ENCODE measurements at regions not wholly inside any gene's neighbourhood (a gene's known extent, or its start where the extent isn't known, plus 50 kb on each side); places are given as distances from the start of the nearest gene placed in this dataset.
A peak's percentile ranks its signal among the peaks of the same experiment; 100 is the strongest.

- Histone ChIP-seq H3K4me1 (ENCODE audit: control insufficient read depth, insufficient read depth, low read length) (peaks cover 2% of the 10 kb centered on the region), H3K56ac (ENCODE audit: extremely low read depth, insufficient read depth, low read length) (no peak overlapping the region), H3K9ac (ENCODE audit: low read depth, low read length) (no peak overlapping the region), H2AFZ (replicated peaks; ENCODE audit: low read length, poor library complexity) (no peak overlapping the region), H4K5ac (ENCODE audit: low read depth, low read length) (no peak overlapping the region), H3K36me3 (ENCODE audit: control insufficient read depth, insufficient read depth, low read length) (no peaks in the 10 kb centered on the region), H3K23ac (ENCODE audit: low read depth, low read length) (no peak overlapping the region), H2BK20ac (ENCODE audit: low read depth, low read length) (no peak overlapping the region), H3K27ac (ENCODE audit: insufficient read depth, low read length) (no peak overlapping the region), H4K8ac (ENCODE audit: low read depth in 2 of 2, low read length in 2 of 2) (no peak overlapping the region), H3K4me2 (ENCODE audit: low read depth, low read length) (no peak overlapping the region), H2BK120ac (ENCODE audit: low read depth, low read length) (no peak overlapping the region), H3K4me3 (ENCODE audit: insufficient read depth, low read depth, low read length) (no peak overlapping the region), H4K20me1 (ENCODE audit: insufficient read depth, low read length) (no peaks in the 10 kb centered on the region), H3K9me1 (ENCODE audit: insufficient read depth, low read length) (no peaks in the 10 kb centered on the region), H2AK5ac (ENCODE audit: low read depth, low read length) (no peak overlapping the region), H3K9me3 (ENCODE audit: control insufficient read depth, insufficient read depth, low read length) (peaks cover 3% of the 10 kb centered on the region; the same call in 1 of the 2 replicates), H2AK9ac (replicated peaks; ENCODE audit: low read depth, low read length, poor library complexity) (no peak overlapping the region), H2BK5ac (ENCODE audit: low read depth, low read length, poor library complexity, severe bottlenecking) (no peak overlapping the region), H3K18ac (ENCODE audit: low read depth, low read length) (no peak overlapping the region), H3K14ac (replicated peaks; ENCODE audit: low read depth, low read length) (no peak overlapping the region), H3K4ac (ENCODE audit: low read depth, low read length) (no peak overlapping the region), H4K91ac (ENCODE audit: insufficient read depth, low read depth, low read length) (no peak overlapping the region; the same call in 1 of the 2 replicates), H2BK15ac (ENCODE audit: low read depth, low read length) (no peak overlapping the region), H3K79me1 (ENCODE audit: low read depth in 1 of 2, low read length in 2 of 2) (no peaks in the 10 kb centered on the region), H3K27me3 (ENCODE audit: control insufficient read depth, insufficient read depth, low read length) (no peaks in the 10 kb centered on the region)
- intact Hi-C loops (cut with micrococcal nuclease): loop anchor here (2.0 to 5.0 kb wide), 2 partner anchors 29 to 762 kb away; no protein-coding TSS in a partner anchor
- DNase-seq (peak; percentile 40), ATAC-seq (ENCODE audit: low read depth) (peak; percentile 42; the same call in 1 of the 2 replicates)
- ChIA-PET CTCF (interaction anchor here (0.6 to 1.4 kb wide), 2 partner anchors 16 to 29 kb away, joined by 3 to 5 read pairs; no protein-coding TSS in a partner anchor), POLR2A (ENCODE audit: unreplicated experiment) (no interaction called here)
- BruUV-seq (replicated peaks): no TSS peak
- TF ChIP-seq BHLHE40 (IDR thresholded peaks at IDR 0.05; ENCODE audit: low read depth, low read length) (no peak), CTCF (conservative IDR thresholded peaks at IDR 0.05; ENCODE audit: low read depth, low read length) (no peak), CEBPB (IDR thresholded peaks at IDR 0.05; ENCODE audit: low read depth, low read length) (no peak), RAD21 (IDR thresholded peaks at IDR 0.05; ENCODE audit: low read length) (no peak), CHD1 (IDR thresholded peaks at IDR 0.05; ENCODE audit: low read depth, low read length) (no peak), RCOR1 (IDR thresholded peaks at IDR 0.05; ENCODE audit: insufficient replicate concordance, low read length) (no peak), USF2 (IDR thresholded peaks at IDR 0.05; ENCODE audit: low read depth, low read length) (no peak), SMC3 (IDR thresholded peaks at IDR 0.05; ENCODE audit: low read depth, low read length) (no peak)
- 20% methylated on average over 2 of the region's 6 CpGs; no CpG with 5 or more reads in 1 of the 2 experiments for WGBS, 2 experiments (ENCODE audit: extremely low coverage in 2 of 2, insufficient read length in 1 of 2)
- dilution Hi-C loops (cut with HindIII; ENCODE audit: low sequenced_read_pairs, unreplicated experiment): no loop called here
- in situ Hi-C loops (cut with MboI; ENCODE audit: low sequenced_read_pairs): no loop called here
Observed at GRCh38 chr1:168469690-168470089, 74.1 kb downstream of the XCL2 start.
